ENCODE measurements at regions not wholly inside any gene's neighbourhood (a gene's known extent, or its start where the extent isn't known, plus 50 kb on each side); places are given as distances from the start of the nearest gene placed in this dataset.

DNA sequence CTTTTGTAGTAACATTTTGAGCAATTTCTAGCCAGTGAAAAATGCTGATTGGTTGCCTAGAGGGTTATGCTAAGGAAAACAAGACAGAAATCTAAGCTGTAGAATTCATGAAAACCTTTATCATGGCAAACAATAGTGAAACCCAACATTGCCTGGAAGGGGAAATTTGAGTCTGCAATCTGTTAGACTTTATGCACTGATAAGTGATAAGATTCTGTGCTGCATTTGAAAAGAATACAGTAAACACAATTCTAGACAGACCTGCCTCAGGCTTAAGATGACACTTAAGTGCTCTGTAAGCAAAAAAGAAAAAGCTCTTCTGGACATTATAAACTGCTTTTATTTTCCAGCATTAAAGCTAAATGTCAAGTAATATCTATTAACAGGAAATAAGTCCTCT is 519.3 kb downstream of the ISL1 start:
- H3K9me3 ChIP-seq (ENCODE audit: control insufficient read depth, low read depth, low read length): no peaks in the 10 kb centered on the region
- no peak for DNase-seq
- H3K27me3 ChIP-seq (ENCODE audit: control insufficient read depth, insufficient read depth, low read length): no peaks in the 10 kb centered on the region
- H3K4me3 ChIP-seq (ENCODE audit: low read length): no peak overlapping the region
- no peak overlapping the region for H3K27ac ChIP-seq (ENCODE audit: low read length)
- no peaks in the 10 kb centered on the region for H3K36me3 ChIP-seq (ENCODE audit: control insufficient read depth, insufficient read depth, low read length)
- no peaks in the 10 kb centered on the region for H3K4me1 ChIP-seq (ENCODE audit: control insufficient read depth, insufficient read depth, low read length)

DNA sequence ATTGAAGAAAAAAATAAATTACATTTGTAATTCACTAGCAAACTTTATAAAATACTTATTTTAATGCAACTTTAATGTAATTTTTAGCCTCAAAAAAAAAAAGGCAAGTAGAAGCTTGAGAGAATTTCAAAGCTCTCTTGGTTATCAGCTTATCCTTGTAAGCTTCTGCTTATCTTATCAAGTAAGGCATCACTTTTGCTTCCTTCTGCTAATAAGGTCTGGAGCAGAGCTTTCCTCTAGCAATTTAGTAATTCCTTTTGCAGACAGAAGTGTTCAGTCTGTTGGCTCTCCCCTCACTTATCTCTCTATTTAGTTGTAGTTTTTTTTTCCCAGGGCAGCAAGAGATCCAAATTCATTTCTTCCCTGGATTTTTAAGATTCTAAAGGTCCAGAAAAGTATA is 525.0 kb downstream of the ISL1 start:
- Histone ChIP-seq H3K9me3 (ENCODE audit: control insufficient read depth, low read depth, low read length) (no peaks in the 10 kb centered on the region), H3K27me3 (ENCODE audit: control insufficient read depth, insufficient read depth, low read length) (no peaks in the 10 kb centered on the region), H3K4me1 (ENCODE audit: control insufficient read depth, insufficient read depth, low read length) (no peaks in the 10 kb centered on the region), H3K36me3 (ENCODE audit: control insufficient read depth, insufficient read depth, low read length) (no peaks in the 10 kb centered on the region), H3K27ac (ENCODE audit: low read length) (no peak overlapping the region), H3K4me3 (ENCODE audit: low read length) (no peak overlapping the region)
- no peak for DNase-seq

DNA sequence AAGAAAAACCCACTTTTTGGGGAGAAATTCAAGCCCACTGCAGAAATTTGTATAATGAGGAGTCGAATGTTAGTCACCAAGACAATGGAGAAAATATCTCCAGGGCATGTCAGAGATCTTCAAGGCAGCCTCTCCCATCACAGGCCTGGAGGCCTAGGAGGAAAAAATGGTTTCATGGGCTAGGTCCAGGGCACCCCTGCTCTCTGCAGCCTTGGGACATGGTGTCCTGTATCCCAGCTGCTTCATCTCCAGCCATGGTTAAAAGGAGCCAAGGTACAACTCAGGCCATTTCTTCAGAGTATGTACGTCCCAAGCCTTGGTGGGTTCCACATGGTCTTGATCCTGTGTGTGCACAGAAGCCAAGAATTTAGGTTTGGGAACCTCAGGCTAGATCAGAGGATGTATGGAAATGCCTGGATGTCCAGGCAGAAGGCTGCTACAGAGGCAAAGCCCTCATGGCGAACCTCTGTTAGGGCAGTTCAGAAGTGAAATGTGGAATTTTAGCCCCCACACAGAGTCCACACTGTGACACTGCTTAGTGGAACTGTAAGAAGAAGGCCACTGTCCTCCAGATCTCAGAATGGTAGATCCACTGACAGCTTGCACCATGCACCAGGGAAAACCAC is 561.4 kb downstream of the ISL1 start:
- H3K4me1 ChIP-seq (ENCODE audit: control insufficient read depth, insufficient read depth, low read length): no peaks in the 10 kb centered on the region
- no peaks in the 10 kb centered on the region for H3K36me3 ChIP-seq (ENCODE audit: control insufficient read depth, insufficient read depth, low read length)
- H3K4me3 ChIP-seq (ENCODE audit: low read length): no peak overlapping the region
- H3K9me3 ChIP-seq (ENCODE audit: control insufficient read depth, low read depth, low read length): no peaks in the 10 kb centered on the region
- no peaks in the 10 kb centered on the region for H3K27me3 ChIP-seq (ENCODE audit: control insufficient read depth, insufficient read depth, low read length)
- no CpG with 5 or more reads among the region's 3 CpGs for WGBS (ENCODE audit: insufficient coverage, low lambda C conversion rate)
- no peak overlapping the region for H3K27ac ChIP-seq (ENCODE audit: low read length)
- no peak for DNase-seq

DNA sequence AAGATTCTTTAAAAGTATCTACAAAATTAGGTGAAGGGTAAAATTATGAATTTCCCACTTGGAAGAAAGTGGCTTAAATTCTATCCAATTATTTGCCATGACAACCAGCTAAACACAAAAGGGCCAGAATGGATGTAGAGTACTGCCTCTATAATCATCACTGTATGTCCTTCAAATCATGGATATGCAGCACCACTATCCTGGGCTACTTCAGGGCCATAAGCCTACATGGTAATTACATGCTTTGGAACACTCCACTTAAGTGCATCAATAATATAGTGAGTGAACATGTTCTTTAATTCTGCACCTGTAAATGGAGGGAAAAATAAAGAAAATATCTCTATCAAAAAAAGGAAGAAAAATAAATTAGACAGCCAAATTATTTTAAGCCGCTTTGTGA is 575.2 kb downstream of the ISL1 start:
- DNase-seq: no peak
- H3K27ac ChIP-seq (ENCODE audit: low read length): no peak overlapping the region
- WGBS (ENCODE audit: insufficient coverage, low lambda C conversion rate): 88% methylated on average over 1 of the region's 1 CpG
- H3K27me3 ChIP-seq (ENCODE audit: control insufficient read depth, insufficient read depth, low read length): no peaks in the 10 kb centered on the region
- no peaks in the 10 kb centered on the region for H3K4me1 ChIP-seq (ENCODE audit: control insufficient read depth, insufficient read depth, low read length)
- no peak overlapping the region for H3K4me3 ChIP-seq (ENCODE audit: low read length)
- H3K9me3 ChIP-seq (ENCODE audit: control insufficient read depth, low read depth, low read length): no peaks in the 10 kb centered on the region
- H3K36me3 ChIP-seq (ENCODE audit: control insufficient read depth, insufficient read depth, low read length): no peaks in the 10 kb centered on the region

DNA sequence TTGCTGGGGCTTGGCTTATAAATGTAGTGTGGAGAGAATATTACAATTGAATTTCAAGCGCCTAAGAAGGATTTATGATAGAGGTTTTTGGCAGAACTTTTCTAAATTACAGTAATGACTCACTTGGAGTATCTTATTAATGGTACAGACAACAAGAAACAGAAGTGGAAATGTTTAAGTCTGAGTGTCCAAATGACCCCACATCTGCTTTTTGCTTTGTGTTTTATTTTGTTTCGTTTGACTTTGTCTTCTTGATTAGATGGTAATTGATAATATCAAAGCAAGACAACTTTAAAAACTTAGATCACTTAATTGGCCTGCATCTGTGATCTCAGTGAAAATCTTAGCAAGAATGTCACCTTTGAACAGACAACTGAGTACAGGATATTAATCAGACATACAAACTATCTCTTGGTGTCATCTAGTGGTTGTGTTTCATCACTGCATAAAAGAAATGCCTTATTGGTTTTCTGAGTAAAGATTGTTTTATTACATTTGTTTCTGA is 577.4 kb downstream of the ISL1 start:
- Histone ChIP-seq H3K4me1 (ENCODE audit: control insufficient read depth, insufficient read depth, low read length) (no peaks in the 10 kb centered on the region), H3K27me3 (ENCODE audit: control insufficient read depth, insufficient read depth, low read length) (no peaks in the 10 kb centered on the region), H3K27ac (ENCODE audit: low read length) (no peak overlapping the region), H3K36me3 (ENCODE audit: control insufficient read depth, insufficient read depth, low read length) (no peaks in the 10 kb centered on the region), H3K9me3 (ENCODE audit: control insufficient read depth, low read depth, low read length) (no peaks in the 10 kb centered on the region), H3K4me3 (ENCODE audit: low read length) (no peak overlapping the region)
- WGBS (ENCODE audit: insufficient coverage, low lambda C conversion rate): 33% methylated on average over 1 of the region's 2 CpGs
- DNase-seq: no peak

DNA sequence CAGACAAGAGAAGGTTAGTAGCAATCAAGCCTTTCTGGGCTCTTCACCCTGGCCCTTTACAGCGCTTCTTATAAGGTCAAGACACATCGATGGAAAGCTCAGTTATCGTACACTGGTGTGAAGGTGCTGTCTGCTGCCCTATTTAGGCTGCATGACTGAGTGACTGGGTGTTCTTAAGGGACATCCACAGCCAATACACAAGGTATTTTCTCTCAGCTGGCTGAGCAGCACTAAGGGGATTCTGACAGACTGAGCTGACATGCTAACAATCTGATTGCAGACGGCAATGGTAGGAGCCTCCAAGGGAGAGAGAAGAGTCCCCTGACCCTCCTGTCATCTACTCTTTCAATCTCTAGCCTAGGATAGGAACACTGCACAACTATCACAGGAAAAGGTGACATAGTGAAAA is 577.9 kb downstream of the ISL1 start:
- no peak for DNase-seq
- Histone ChIP-seq H3K36me3 (ENCODE audit: control insufficient read depth, insufficient read depth, low read length) (no peaks in the 10 kb centered on the region), H3K27me3 (ENCODE audit: control insufficient read depth, insufficient read depth, low read length) (no peaks in the 10 kb centered on the region), H3K27ac (ENCODE audit: low read length) (no peak overlapping the region), H3K4me3 (ENCODE audit: low read length) (no peak overlapping the region), H3K4me1 (ENCODE audit: control insufficient read depth, insufficient read depth, low read length) (no peaks in the 10 kb centered on the region), H3K9me3 (ENCODE audit: control insufficient read depth, low read depth, low read length) (no peaks in the 10 kb centered on the region)
- no CpG with 5 or more reads among the region's 4 CpGs for WGBS (ENCODE audit: insufficient coverage, low lambda C conversion rate)

DNA sequence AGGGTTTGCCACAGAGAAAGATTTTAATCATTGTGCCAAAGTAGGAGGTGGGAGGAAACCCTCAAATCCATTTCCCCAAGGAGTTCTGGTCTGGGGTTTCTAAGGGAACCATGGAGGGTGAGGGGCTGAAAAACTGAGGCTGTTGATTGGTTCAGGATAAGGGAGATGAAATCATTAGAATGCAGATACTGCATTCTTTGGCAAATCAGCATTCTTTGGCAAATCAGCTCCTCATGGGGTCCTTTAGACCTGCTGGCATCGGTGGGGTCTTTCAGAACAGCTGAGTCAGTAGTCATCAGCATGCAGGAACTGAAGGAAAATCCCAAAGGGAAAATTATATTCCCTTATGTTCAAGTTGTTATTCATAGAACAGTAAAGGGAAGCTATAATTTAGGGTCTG is 585.5 kb downstream of the ISL1 start:
- no peaks in the 10 kb centered on the region for H3K27me3 ChIP-seq (ENCODE audit: control insufficient read depth, insufficient read depth, low read length)
- no peak overlapping the region for H3K27ac ChIP-seq (ENCODE audit: low read length)
- no CpG with 5 or more reads among the region's 1 CpG for WGBS (ENCODE audit: insufficient coverage, low lambda C conversion rate)
- no peak overlapping the region for H3K4me3 ChIP-seq (ENCODE audit: low read length)
- no peaks in the 10 kb centered on the region for H3K36me3 ChIP-seq (ENCODE audit: control insufficient read depth, insufficient read depth, low read length)
- DNase-seq: no peak
- H3K9me3 ChIP-seq (ENCODE audit: control insufficient read depth, low read depth, low read length): no peaks in the 10 kb centered on the region
- H3K4me1 ChIP-seq (ENCODE audit: control insufficient read depth, insufficient read depth, low read length): no peaks in the 10 kb centered on the region

DNA sequence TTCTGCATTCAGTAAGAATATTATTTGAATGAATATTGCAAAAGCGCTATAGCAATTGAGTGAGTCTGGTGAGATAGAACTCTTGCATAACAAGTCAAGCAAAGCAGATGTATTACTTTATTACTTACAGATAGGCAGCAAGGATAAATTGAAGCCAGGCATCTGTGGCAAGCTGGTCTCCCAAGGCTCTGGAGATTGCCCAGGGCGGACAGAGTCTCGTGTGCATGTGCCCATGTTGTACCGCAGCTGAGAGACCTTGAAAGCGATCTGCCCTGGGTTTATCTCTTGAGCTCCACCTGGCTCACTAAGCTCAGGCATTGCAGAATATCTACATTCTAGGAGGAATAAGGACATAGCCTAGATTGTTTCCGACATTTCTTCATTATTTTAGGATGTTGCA is 591.6 kb downstream of the ISL1 start:
- no peaks in the 10 kb centered on the region for H3K9me3 ChIP-seq (ENCODE audit: control insufficient read depth, low read depth, low read length)
- WGBS (ENCODE audit: insufficient coverage, low lambda C conversion rate): 93% methylated on average over 2 of the region's 6 CpGs
- no peaks in the 10 kb centered on the region for H3K4me1 ChIP-seq (ENCODE audit: control insufficient read depth, insufficient read depth, low read length)
- H3K36me3 ChIP-seq (ENCODE audit: control insufficient read depth, insufficient read depth, low read length): no peaks in the 10 kb centered on the region
- no peak overlapping the region for H3K27ac ChIP-seq (ENCODE audit: low read length)
- no peak for DNase-seq
- no peaks in the 10 kb centered on the region for H3K27me3 ChIP-seq (ENCODE audit: control insufficient read depth, insufficient read depth, low read length)
- H3K4me3 ChIP-seq (ENCODE audit: low read length): no peak overlapping the region

DNA sequence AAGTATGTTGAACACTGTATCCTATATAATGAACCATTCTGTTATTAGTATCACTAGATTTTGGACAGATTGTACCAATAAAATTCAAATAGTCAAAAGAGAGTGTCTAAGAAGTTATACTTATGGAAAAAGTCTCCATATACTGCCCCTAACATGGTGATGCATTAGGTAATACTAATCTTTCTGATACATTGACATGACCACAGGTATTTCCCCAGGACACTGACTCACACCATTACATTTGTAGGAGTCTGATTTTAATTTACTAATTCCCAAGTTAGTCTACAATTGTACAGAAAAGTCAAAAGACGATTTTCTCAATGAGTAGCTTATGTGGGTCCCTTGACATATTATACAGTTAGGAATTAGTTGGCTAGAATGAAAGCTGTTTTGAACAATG is 593.8 kb downstream of the ISL1 start:
- no peak for DNase-seq
- H3K27me3 ChIP-seq (ENCODE audit: control insufficient read depth, insufficient read depth, low read length): no peaks in the 10 kb centered on the region
- H3K4me1 ChIP-seq (ENCODE audit: control insufficient read depth, insufficient read depth, low read length): no peaks in the 10 kb centered on the region
- H3K36me3 ChIP-seq (ENCODE audit: control insufficient read depth, insufficient read depth, low read length): no peaks in the 10 kb centered on the region
- no peak overlapping the region for H3K27ac ChIP-seq (ENCODE audit: low read length)
- WGBS (ENCODE audit: insufficient coverage, low lambda C conversion rate): no CpG with 5 or more reads among the region's 1 CpG
- H3K9me3 ChIP-seq (ENCODE audit: control insufficient read depth, low read depth, low read length): no peaks in the 10 kb centered on the region
- H3K4me3 ChIP-seq (ENCODE audit: low read length): no peak overlapping the region

DNA sequence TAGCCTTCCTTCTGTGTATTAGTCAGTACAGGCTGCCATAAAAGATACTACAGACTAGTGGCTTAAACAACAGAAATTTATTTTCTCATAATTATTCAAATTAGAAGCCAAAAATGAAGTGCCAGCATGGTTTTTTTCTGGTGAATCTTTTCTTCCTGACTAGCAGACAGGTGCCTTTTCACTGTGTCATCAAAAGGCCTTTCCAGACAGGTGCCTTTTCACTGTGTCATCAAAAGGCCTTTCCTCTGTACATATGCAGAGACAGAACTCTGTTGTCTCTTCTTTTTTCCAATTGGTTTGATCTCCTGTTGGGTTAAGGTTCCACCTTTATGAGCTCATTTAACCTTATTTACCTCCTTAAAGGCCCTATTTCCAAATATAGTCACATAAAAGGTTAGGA is 599.9 kb downstream of the ISL1 start:
- Histone ChIP-seq H3K27me3 (ENCODE audit: control insufficient read depth, insufficient read depth, low read length) (no peaks in the 10 kb centered on the region), H3K27ac (ENCODE audit: low read length) (no peak overlapping the region), H3K4me3 (ENCODE audit: low read length) (no peak overlapping the region), H3K9me3 (ENCODE audit: control insufficient read depth, low read depth, low read length) (no peaks in the 10 kb centered on the region), H3K36me3 (ENCODE audit: control insufficient read depth, insufficient read depth, low read length) (no peaks in the 10 kb centered on the region), H3K4me1 (ENCODE audit: control insufficient read depth, insufficient read depth, low read length) (no peaks in the 10 kb centered on the region)
- no peak for DNase-seq

DNA sequence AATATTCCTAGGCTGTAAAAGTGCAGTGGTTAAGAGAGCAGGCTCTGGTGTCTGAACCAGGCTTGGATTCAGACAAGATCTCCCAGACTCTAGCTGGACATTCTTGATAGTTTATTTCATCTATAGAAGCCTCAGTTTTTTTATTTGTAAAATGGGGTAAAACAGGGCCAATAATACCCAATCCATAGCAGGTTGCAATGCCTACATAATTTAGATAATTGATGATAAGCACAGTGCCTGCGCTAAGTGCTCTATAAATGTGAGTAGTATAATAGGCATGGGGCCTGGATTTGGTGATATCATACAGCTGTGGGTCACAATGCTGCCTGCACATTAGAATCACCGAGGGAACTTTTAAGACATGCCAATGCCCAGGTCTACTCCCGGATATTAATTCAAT is 603.5 kb downstream of the ISL1 start:
- Histone ChIP-seq H3K27me3 (ENCODE audit: control insufficient read depth, insufficient read depth, low read length) (no peaks in the 10 kb centered on the region), H3K27ac (ENCODE audit: low read length) (no peak overlapping the region), H3K4me1 (ENCODE audit: control insufficient read depth, insufficient read depth, low read length) (no peaks in the 10 kb centered on the region), H3K36me3 (ENCODE audit: control insufficient read depth, insufficient read depth, low read length) (no peaks in the 10 kb centered on the region), H3K4me3 (ENCODE audit: low read length) (no peak overlapping the region), H3K9me3 (ENCODE audit: control insufficient read depth, low read depth, low read length) (no peaks in the 10 kb centered on the region)
- no CpG with 5 or more reads among the region's 3 CpGs for WGBS (ENCODE audit: insufficient coverage, low lambda C conversion rate)
- no peak for DNase-seq
